GM21619 (cell line): ENCODE measurements at regions not wholly inside any gene's neighbourhood (a gene's known extent, or its start where the extent isn't known, plus 50 kb on each side); places are given as distances from the start of the nearest gene placed in this dataset.
"Not testable (repeated sequence)": the region's sequence is repeated elsewhere in the genome, so short reads cannot be mapped to it uniquely, and the experiment has no call there.

Experiments used
- ATAC-seq: cut with Tn5 transposase; IDR thresholded peaks from one replicate; pipeline ENCODE4 v1.9.1; 2021; ENCODE audit not compliant: unreplicated experiment

DNA sequence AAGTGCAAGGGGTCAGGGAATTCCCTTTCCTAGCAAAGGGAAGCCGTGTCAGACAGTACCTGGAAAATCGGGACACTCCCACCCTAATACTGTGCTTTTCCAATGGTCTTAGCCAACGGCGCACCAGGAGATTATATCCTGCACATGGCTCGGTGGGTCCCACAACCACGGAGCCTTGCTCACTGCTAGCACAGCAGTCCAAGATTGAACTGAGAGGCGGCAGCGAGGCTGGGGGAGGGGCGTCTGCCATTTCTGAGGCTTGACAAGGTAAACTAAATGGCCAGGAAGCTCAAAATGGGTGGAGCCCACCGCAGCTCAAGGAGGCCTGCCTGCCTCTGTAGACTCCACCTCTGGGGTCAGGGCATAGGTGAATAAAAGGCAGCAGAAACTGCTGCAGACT is 76.5 kb upstream of the LINC00632 start:
- ATAC-seq = not testable (repeated sequence)

DNA sequence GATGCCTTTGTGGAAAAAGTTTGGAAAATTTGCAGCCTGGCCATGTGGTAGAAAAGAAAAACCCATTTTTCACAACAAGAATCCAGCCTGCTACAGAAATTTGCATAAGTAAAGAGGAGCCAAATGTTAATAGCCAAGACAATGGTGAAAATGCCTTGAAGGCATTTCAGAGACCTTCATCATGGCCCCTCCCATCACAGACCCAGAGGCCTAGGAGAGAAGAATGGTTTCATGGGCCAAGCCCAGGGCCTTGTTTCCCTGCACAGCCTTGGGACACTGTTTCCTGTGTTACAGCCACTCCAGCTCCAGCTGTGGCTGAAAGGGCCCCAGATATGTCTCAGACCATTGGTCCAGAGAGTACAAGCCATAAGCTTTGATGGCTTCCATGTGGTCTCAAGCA is 101.4 kb upstream of the LINC00632 start:
- ATAC-seq = no peak

- no peak for ATAC-seq
Observed at GRCh38 chrX:140602140-140602539, 97.3 kb upstream of the SOX3 start.

GRCh38 chrX:140599851-140600250 is 95.0 kb upstream of the SOX3 start:
- ATAC-seq = no peak

- ATAC-seq = no peak
Observed at GRCh38 chrX:140589657-140590056, 84.8 kb upstream of the SOX3 start.

DNA sequence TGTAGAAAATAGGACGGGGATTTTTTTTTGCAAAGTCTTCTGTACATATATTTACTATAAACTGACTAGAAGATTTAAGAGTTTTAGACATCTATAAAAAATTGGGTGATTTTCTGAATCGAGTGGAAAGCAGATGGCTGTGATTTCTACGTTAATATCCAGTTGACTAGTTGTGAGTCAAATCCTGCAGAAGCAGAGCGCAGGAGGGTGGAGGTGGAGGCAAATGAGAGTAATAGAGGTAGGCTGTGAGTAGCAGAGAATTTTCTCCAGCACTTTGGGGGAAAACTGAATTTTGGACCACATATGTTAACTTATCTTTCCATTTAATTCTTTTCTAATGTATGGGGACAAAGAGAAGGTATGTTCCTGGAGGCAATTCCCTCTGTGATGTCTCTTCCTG is 82.1 kb upstream of the SOX3 start:
- no peak for ATAC-seq

DNA sequence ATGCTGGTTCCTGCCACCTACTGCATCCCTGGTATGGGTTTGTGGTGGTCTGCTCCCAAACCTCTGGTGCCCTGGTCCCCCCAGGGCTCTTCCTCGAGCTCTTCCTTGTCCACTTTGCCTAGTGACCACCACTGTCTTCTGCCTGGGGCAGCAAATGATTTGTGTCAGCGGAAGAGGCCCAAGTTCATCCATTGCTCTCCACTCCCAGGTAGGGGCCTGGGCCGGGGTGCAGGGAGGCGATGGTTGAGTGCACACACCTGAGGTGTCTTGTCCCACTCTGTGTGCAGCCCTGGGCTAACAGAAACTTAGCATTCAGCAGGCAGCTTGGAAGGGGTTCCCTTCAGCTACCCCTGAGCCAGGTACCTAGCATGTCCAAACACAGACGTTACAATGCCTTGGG is 75.6 kb upstream of the SOX3 start:
- ATAC-seq = no peak

DNA sequence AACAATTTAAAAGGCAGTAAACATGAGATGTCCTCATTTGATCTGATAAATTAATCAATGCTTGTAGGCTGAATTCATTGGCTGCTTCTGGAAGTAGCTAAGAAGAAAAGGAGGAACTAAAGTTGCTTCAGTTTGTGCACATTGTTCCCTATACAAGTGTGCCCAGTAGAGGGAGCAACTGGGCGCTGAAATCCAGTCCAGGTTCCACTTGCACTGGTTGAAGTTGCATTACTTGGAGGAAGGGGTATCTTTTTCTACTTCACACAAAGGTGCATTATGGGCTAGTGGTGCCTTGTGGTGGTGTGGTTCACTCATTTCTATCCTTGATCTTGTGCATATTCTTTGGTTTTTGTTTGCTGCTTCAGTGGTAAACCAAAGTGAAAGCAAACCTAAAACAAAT is 67.9 kb upstream of the SOX3 start:
- ATAC-seq = peak; percentile 54

- no peak for ATAC-seq
Observed at GRCh38 chrX:140563893-140564292, 59.0 kb upstream of the SOX3 start.
